Adrenal gland (tissue), 9 donors: ENCODE measurements at regions not wholly inside any gene's neighbourhood (a gene's known extent, or its start where the extent isn't known, plus 50 kb on each side); places are given as distances from the start of the nearest gene placed in this dataset.

ENCODE experiments used
- DNase-seq, 7 donors: peaks; one replicate each; pipeline ENCODE4 v3.0.0-alpha.2; 2019 to 2020
- H3K27ac ChIP-seq, 5 donors: fragments of 200-600 bp; sonication (generic) in 4 of 5; 1 replicate in 3 of 5; 2 replicates in 2 of 5; pipeline versions ENCODE4 v1.5.1 to v1.8.0; 2016 to 2020; ENCODE audit warnings: mild to moderate bottlenecking in 1 of 5
- H3K27me3 ChIP-seq: fragments of 200-600 bp; 2 replicates; pipeline ENCODE4 v1.8.0; 2021
- H3K36me3 ChIP-seq, 2 donors: fragments of 200-600 bp; replicated peaks in 1 of 2; 1 replicate in 1 of 2; 2 replicates in 1 of 2; pipeline versions ENCODE4 v1.5.1 to v1.8.0; 2018 to 2022
- H3K4me1 ChIP-seq, 2 donors: fragments of 200-600 bp; replicated peaks in 1 of 2; 1 replicate in 1 of 2; 2 replicates in 1 of 2; pipeline versions ENCODE4 v1.5.1 to v1.8.0; 2018 to 2021
- H3K4me3 ChIP-seq, 4 donors: fragments of 200-600 bp; sonication (generic) in 3 of 4; one replicate each; pipeline ENCODE4 v1.5.1; 2016 to 2018
- H3K9me3 ChIP-seq, 3 donors: fragments of 200-600 bp; sonication (generic) in 1 of 3; replicated peaks in 1 of 3; 1 replicate in 2 of 3; 2 replicates in 1 of 3; pipeline versions ENCODE4 v1.5.1 to v1.8.0; 2016 to 2021
- POLR2A ChIP-seq, 2 donors: fragments of 450-650 bp; IDR thresholded peaks; one replicate each; pipeline ENCODE4 v1.6.1; 2017; ENCODE audit warnings: antibody characterized with exemption in 2 of 2, mild to moderate bottlenecking in 2 of 2, moderate library complexity in 1 of 2
- WGBS, 4 donors: extraction: QIAGEN DNeasy Blood & Tissue Kit in 2 of 4; methylation state at CpG; one replicate each; pipeline versions ENCODE4 v1.1.5 to v1.1.7; 2013 to 2017; 5-methylcytosine and 5-hydroxymethylcytosine counted together
- intact Hi-C, 2 donors: fragments of 100-400 bp; cut with DNase I; formaldehyde crosslinking; loops; one replicate each; pipeline versions ENCODE4 v1.14.1 to v1.15.0; 2022 to 2023
- TF ChIP-seq, protein P1 (sequence below), 6 experiments: fragments of 450-650 bp in 4 of 6; fragments of 200-600 bp in 2 of 6; sonication (generic) in 1 of 6; IDR thresholded peaks; 1 replicate in 5 of 6; 2 replicates in 1 of 6; pipeline versions ENCODE4 v1.5.1 to v1.8.0; 2016 to 2021; ENCODE audit warnings: antibody characterized with exemption in 6 of 6, mild to moderate bottlenecking in 2 of 6, moderate library complexity in 1 of 6
- donor health status: healthy with polysubstance abuse.
- donor health status: Bipolar disorder and iron deficiency.
- donor health status: DM: yes; HTN: yes; CAD: no.
- donor health status: DM: no; HTN: no; CAD: no.
- donor health status: DM: no; HTN: no; CAD: no.

DNA sequence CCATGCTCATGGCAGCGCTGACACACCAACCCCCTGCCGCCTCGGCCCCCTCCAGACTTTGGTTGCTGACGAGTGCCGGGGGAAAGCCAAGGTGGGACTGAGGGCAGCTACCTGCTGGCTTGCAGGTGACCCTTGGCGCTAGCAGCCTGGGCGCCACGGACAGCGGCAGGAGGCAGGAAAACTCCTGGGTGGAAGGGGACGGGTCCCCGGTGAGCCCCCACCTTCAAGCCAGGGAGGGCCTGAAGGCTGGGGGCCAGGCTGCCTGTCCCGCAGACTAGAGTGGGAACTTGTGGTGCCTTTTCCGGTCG, 226.7 kb downstream of the OTOR start:
- intact Hi-C loops = no loop called here
- no peak overlapping the region for H3K4me3 ChIP-seq

DNA sequence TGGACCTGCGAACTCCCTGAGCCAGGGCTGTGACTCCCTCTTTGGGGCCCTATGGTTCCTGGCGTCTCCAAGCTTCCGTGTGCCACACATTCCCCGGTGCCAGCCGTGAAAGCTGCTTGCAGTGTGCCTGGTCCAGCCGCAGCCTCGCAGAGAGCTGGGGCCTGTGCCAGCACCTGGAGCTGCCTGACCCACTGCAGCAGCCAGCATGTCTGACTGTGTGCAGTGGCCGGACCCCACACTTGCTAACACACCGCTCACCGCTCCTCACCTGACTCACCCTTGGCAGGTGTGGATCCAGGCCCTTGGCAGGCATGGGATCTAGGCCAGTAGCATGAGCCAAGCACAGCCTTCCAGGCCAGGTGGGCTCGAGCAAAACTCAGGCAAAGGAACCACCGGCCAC, 227.5 kb downstream of the OTOR start:
- Histone ChIP-seq H3K9me3 (no peaks in the 10 kb centered on the region), H3K27ac (no peak overlapping the region), H3K27me3 (no peaks in the 10 kb centered on the region), H3K4me1 (no peaks in the 10 kb centered on the region), H3K36me3 (no peaks in the 10 kb centered on the region), H3K4me3 (no peak overlapping the region)
- intact Hi-C loops = no loop called here
- 38 to 86% (median 82%) methylated on average over 3 to 12 of the region's 12 CpGs for WGBS, 4 donors
- TF ChIP-seq, protein P1, sequence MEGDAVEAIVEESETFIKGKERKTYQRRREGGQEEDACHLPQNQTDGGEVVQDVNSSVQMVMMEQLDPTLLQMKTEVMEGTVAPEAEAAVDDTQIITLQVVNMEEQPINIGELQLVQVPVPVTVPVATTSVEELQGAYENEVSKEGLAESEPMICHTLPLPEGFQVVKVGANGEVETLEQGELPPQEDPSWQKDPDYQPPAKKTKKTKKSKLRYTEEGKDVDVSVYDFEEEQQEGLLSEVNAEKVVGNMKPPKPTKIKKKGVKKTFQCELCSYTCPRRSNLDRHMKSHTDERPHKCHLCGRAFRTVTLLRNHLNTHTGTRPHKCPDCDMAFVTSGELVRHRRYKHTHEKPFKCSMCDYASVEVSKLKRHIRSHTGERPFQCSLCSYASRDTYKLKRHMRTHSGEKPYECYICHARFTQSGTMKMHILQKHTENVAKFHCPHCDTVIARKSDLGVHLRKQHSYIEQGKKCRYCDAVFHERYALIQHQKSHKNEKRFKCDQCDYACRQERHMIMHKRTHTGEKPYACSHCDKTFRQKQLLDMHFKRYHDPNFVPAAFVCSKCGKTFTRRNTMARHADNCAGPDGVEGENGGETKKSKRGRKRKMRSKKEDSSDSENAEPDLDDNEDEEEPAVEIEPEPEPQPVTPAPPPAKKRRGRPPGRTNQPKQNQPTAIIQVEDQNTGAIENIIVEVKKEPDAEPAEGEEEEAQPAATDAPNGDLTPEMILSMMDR (IDR thresholded peaks at IDR 0.05) = no peak
- TF ChIP-seq POLR2A (IDR thresholded peaks at IDR 0.05) = no peak
- no peak for DNase-seq

More for the DNA sequence above, 226.7 kb downstream of the OTOR start:
- H3K27me3 ChIP-seq = no peaks in the 10 kb centered on the region
- no peak overlapping the region for H3K27ac ChIP-seq
- no peaks in the 10 kb centered on the region for H3K4me1 ChIP-seq
- no peak for TF ChIP-seq POLR2A (IDR thresholded peaks at IDR 0.05)
- TF ChIP-seq, protein P1 (IDR thresholded peaks at IDR 0.05) = no peak
- no peaks in the 10 kb centered on the region for H3K9me3 ChIP-seq
- DNase-seq = no peak
- no peaks in the 10 kb centered on the region for H3K36me3 ChIP-seq
- 78 to 89% (median 85%) methylated on average over 5 to 14 of the region's 14 CpGs for WGBS, 4 donors

DNA sequence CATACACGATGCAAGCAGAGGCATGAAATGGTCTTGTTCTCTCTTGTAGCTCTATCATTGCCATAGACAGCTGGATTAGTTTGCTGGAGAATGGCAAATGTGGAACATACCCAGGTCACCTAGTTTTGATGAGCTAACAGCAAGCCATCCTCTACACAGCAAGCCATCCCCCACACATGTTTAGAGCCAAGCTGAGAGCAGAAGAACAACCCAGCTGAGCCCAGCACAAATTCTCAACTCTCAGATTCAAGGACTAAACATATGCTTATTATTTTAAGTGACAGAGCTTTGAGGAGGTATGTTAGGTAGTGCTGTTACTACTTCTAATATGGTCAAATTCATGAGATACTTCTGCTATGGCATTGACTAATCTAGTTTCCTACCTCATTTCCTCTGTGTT, 230.3 kb downstream of the OTOR start:
- H3K9me3 ChIP-seq = no peaks in the 10 kb centered on the region
- intact Hi-C loops = no loop called here

DNA sequence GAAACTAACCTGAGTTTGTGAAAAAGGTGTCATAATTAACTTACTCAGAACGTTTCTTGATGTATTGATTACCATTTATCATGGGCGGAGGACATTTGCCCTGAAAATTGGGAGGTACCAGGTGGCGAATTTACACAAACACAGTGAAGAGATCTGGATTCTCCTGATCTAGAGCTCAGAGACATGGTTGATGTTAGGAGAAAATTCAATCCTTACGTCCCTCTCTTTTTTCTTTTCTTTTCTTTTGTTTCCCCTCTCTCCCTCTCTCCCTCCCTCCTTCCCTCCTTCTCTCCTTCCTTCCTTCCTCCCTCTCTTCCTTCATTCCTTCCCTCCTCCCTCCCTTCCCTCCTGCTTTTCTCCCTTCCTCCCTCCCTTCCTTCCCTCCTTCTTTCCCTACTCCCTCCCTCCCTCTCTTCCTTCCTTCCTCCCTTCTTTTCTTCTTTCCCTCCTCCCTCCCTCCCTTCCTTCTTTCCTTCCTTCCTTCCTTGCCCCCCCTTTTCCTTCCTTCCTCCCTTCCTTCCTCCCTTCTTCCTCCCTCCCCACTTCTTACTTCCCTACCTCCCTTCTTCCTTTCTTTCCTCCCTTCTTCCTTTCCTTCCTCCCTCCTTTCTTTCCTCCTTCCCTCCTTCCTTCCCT, 234.1 kb downstream of the OTOR start:
- Histone ChIP-seq H3K27me3 (no peaks in the 10 kb centered on the region), H3K4me3 (no peak overlapping the region), H3K9me3 (no peaks in the 10 kb centered on the region), H3K4me1 (no peaks in the 10 kb centered on the region), H3K27ac (no peak overlapping the region), H3K36me3 (no peaks in the 10 kb centered on the region)
- DNase-seq = no peak
- 54 to 72% (median 69%) methylated on average over 4 of the region's 4 CpGs for WGBS, 4 donors
- TF ChIP-seq, protein P1 (IDR thresholded peaks at IDR 0.05) = no peak
- no peak for TF ChIP-seq POLR2A (IDR thresholded peaks at IDR 0.05)
- intact Hi-C loops = no loop called here

More for the DNA sequence above, 230.3 kb downstream of the OTOR start:
- no peak overlapping the region for H3K27ac ChIP-seq
- H3K4me1 ChIP-seq = no peaks in the 10 kb centered on the region
- no peak for TF ChIP-seq POLR2A (IDR thresholded peaks at IDR 0.05)
- TF ChIP-seq, protein P1 (IDR thresholded peaks at IDR 0.05) = no peak
- DNase-seq = no peak
- H3K4me3 ChIP-seq = no peak overlapping the region
- no peaks in the 10 kb centered on the region for H3K36me3 ChIP-seq
- 73 to 88% (median 76%) methylated on average over 1 of the region's 1 CpG for WGBS, 4 donors
- no peaks in the 10 kb centered on the region for H3K27me3 ChIP-seq
